ENCODE measurements at regions not wholly inside any gene's neighbourhood (a gene's known extent, or its start where the extent isn't known, plus 50 kb on each side); places are given as distances from the start of the nearest gene placed in this dataset.

- DNase-seq, result no peak
These were observed 439.2 kb downstream of the SETBP1 start for GRCh38 chr18:45119876-45120275.

DNA sequence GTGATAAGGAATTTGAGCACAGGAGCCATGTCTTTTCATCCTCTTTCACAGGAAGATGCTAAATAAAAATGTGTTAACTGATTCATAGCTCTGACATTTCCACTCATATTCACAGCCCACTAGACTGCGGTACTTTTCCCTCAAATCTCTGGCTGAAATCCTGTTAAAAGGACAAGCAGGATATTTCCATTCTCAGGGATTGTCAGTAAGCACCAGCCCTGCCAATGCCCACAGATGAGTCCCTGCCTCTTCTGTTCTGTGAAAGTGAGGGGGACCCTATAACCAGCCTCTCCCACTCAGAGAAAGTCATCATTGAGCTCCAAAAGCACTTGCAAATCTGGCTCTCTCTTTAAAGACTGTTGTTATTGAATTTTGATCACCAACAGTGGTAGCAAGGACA is 440.5 kb downstream of the SETBP1 start:
- no peak for DNase-seq

DNA sequence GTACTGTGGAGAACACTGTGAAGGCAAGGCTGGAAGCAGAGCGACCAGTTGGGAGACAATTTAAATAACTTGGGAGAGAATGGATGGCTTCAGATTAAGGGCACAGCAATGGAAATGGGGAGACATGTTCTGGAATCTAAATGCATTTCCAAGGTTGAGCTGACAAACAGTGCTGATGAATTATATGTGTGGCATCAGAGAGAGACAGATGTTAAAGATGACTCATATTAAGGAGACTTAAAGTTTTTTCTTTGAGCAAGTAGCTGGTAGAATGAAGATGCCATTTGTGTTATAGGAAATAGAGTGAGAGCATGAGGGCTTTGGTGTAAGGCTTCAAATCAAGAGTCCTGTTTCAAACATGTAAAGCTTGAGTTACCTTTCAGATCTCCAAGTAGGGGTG is 441.8 kb downstream of the SETBP1 start:
- DNase-seq, result no peak

DNA sequence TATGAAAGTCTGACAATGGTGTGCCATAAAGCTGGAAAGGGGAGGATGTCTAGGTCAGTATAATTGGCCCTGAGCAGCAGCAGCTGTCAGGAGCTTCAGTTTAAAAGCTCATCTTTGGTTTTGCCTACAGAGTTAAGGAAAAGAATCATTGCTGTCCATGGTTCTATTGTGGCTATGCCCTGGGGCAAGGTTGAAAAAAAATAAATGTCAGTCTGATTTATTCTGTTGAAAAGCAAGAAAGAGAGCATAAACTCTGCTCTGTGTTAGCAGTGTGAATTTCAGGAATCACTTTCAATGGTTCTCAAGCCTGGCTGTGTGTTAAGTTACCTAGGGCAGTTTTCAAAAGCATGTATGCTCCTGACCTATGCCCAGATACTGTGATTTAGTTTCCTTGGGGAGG is 446.7 kb downstream of the SETBP1 start:
- DNase-seq, result no peak

DNA sequence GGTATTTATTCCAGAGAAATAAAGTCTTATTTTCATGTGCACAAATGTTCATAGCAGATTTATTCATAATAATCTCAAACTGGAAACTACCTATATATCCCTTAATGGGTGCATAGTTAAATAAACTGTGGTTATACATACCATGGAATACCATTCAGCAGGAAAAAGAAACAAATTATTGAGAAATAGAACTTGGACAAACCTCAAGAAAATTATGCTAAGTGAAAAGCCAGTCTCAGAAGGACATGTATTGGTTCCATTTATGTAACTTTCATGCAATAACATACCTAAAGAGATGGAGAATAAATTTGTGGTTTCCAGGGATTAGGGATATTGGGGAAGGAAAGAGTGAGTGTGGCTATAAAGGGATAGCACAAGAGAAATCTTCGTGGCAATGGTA is 452.6 kb downstream of the SETBP1 start:
- no peak for DNase-seq

GRCh38 chr18:45136381-45137086 is 455.8 kb downstream of the SETBP1 start:
- no peak for DNase-seq

DNA sequence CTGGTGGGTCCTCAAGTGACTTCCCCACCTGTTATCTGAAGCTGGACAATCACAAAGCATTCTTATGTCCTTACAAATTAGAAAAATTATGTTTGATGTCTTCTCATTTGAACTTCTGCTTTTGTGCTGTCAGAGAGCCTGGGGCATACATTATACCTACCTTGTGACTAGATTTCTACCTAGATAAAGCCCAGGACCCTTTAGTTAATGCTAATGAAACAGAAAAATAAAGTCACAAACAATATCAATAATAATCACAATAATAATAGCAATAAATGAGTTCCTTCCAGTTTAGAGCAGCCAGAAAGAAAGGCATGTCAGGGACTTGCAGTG is 456.4 kb downstream of the SETBP1 start:
- no peak for DNase-seq

GRCh38 chr18:45139478-45139877 is 458.8 kb downstream of the SETBP1 start:
- no peak for DNase-seq

- DNase-seq, result no peak
These were observed 462.2 kb downstream of the SETBP1 start for GRCh38 chr18:45142868-45143267.

DNA sequence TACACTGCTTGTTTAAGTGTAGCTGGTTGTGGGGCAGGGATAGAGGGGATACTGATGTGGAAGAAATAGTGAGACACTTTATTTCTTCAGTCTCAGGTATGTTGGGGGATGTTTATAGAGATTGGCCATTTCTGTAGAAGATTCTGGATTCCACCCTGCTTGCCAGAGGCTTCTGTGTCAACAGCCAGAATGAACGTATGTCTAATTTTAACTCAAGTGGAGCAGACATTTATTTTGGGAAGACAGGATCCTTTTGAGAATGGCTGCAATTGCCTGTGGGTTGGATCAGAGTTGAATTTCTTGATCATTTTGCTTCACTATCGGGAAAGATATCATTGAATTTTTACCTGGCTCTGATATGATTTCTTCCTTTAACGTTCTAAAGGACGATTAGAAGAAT is 465.6 kb upstream of the SLC14A2 start:
- DNase-seq, result no peak

DNA sequence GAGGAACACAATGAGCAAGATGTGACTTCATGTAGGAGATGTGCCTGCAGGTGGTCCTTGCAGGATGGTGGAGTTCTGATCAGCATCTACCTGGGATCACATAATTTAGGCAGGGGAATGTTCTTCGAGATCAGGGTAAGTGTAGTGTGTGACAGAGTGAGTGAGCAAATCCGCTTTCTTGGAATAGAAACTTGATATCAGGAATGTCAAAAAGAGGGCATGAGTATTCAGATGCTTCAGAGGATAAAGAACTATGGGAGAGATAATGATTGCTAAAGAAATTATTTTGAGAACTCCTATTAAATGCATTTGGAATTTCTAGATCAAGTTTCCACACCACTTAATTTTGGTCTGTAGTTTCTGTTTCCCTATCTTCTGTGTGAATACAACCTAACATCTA is 463.6 kb upstream of the SLC14A2 start:
- DNase-seq, result no peak

- DNase-seq, result no peak
These were observed 459.8 kb upstream of the SLC14A2 start for GRCh38 chr18:45155526-45155925.

- no peak for DNase-seq
These were observed 458.3 kb upstream of the SLC14A2 start for GRCh38 chr18:45156946-45157345.

DNA sequence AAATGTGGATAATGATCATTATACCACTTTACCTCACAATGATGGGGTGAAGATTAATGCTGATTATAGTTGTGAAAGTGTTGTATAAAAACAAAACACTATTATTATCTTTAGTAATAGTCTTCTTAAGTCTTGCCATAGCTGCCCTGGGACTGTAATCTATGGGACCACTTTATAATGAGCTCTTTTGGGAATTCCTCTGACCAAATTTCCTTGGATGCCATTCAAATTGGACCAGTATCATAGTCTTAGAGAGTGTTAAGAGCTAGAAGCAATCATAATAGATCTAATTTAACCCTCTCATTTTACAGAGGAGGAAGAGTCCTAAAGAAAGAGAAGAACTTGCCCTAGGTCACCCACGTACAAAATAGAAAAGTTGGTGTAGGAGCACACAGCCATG is 457.7 kb upstream of the SLC14A2 start:
- DNase-seq, result no peak

GRCh38 chr18:45161850-45162249 is 453.4 kb upstream of the SLC14A2 start:
- no peak for DNase-seq

DNA sequence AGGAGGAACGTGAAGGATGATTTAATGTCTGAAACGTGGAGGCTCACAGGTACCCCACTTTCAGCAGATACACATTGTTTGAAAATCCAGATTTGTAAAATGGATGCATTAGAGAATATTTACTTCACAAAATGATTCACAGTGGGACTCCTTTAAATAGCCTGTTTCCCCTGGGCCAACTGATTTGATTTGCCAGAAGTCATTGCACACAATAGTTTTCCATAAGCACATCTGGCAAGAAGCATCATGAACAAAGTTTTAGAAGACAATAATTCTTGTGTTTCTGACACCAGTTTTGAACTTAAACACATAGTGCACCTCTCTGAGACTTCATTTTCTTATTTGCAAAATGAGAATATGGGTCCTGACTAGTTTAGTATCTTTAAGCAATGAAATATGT is 451.4 kb upstream of the SLC14A2 start:
- no peak for DNase-seq

DNA sequence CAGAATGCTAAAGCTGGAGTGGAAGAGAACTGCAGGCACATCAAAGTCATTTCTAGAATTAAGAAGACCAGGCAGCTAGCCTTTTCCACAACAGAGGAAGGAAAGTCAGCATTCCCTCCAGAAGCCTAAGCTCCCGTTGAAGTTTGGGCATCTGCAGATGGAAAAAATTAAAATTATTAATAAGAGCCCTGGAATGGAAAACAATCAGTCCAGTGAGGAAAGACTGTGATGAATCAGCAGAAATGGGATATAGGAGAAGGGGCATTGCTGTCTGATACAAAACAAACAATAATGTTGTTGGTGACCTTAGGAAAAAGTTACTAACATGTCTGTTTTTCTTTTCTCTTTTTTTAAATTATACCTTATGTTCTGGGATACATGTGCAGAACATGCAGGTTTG is 450.7 kb upstream of the SLC14A2 start:
- DNase-seq, result no peak

- no peak for DNase-seq
These were observed 450.0 kb upstream of the SLC14A2 start for GRCh38 chr18:45165176-45165713.

DNA sequence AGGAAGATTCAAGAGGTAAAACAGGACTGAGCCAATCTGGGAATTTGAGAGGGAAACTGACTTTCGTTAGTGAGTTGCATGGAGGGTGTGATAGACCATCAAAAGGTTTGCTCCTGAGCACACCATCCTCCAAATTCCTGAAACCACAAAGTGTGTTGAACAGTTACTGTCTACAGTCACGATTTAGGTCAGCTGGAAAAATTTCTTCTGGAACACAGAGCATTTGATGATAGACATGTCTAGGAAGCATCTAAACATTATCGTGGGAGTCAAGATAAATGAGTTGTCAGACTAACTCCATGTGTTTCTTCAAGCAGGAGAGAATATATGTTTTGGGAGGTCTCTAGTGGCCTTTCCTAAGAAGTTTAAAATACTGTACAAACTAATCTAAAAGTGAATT is 449.4 kb upstream of the SLC14A2 start:
- no peak for DNase-seq

DNA sequence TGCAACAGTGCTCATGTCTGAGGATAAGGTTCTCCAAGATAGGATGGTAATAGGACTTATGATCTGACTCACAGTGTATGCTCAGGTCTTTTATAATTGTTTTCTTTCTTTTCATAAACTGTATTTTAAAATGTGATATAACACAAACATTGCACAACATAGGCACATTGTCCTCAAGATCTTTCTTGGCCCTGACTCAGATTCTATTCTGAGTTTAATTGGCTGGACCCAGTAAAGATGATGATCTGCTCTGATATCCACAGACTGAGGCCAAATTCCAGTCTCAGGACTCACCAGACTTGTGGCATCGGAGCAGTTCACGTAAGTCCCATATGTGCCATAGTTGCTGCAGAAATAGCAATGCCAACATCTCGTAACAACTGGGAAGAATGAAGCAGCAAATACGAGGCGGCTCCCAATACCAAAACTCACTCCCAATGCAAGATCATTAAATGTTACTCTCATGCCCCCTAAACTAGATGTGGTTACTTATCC is 448.9 kb upstream of the SLC14A2 start:
- DNase-seq, result no peak

GRCh38 chr18:45166836-45167551 is 448.3 kb upstream of the SLC14A2 start:
- DNase-seq, result no peak

DNA sequence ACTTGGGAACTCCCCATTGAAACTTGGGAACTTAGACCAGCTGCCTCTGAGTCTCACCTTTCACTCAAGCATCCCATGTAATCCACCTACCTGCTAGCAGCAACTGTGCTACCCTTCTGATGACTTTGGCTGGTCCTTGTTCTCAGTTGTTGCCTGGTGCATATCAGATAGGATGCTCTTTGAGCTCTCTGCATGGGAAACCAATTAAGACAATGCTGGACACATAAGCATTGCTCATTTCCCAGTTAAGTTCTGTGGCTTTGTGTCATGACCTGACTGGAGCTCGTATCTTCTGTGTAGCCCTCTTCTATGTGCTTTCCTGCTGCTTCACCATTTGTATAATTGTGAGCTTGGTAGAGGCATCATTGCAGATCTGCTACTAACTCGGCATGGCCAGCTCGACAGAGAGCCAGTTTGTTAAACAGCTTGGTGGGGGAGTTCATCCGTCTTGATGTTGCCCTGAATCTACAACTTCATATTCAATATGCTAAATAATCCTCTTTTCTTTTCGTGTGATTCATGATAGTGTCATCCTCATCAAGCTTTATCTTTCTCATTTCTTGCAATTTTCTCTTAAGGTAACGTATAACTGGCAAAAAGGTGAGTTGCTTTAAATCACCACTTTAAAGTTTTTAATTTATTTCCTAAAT is 447.5 kb upstream of the SLC14A2 start:
- no peak for DNase-seq

GRCh38 chr18:45168866-45169600 is 446.2 kb upstream of the SLC14A2 start:
- no peak for DNase-seq

All from stimulated activated CD4-positive, alpha-beta T cell treated with anti-CD3 and anti-CD28 coated beads, Interleukin-15, amount 100 ng/mL, for 24 hours (primary cell).